MCF 10A (cell line): ENCODE measurements at regions not wholly inside any gene's neighbourhood (a gene's known extent, or its start where the extent isn't known, plus 50 kb on each side); places are given as distances from the start of the nearest gene placed in this dataset.
A peak's percentile ranks its signal among the peaks of the same experiment; 100 is the strongest.

Source experiments
- BruUV-seq: library from RNA; stranded (reverse); fragments of 400-500 nt; replicated peaks from 2 replicates; lab custom pipeline; 2021; lab: Mats Ljungman, UMichigan
- CTCF ChIA-PET: fragments of 300-600 bp; sonication (Branson Sonifier 250); formaldehyde crosslinking; extraction: SDS; loops from one replicate; lab custom pipeline; 2021; ENCODE audit warnings: antibody characterized with exemption, inconsistent platforms; lab: Yijun Ruan, JAX
- POLR2A ChIA-PET: fragments of 300-600, 350-650 bp; sonication (Branson Sonifier 250); formaldehyde crosslinking; extraction: SDS; loops from one replicate; lab custom pipeline; 2020; ENCODE audit warnings: antibody characterized with exemption, inconsistent platforms; lab: Yijun Ruan, JAX
- DNase-seq: peaks from one replicate; pipeline ENCODE4 v3.0.0-alpha.2; 2018; ENCODE audit not compliant: unreplicated experiment
- H3K27ac Mint-ChIP-seq: one replicate; pipeline ENCODE4 v1.8.0; 2022; ENCODE audit warnings: mild to moderate bottlenecking, low read depth, mixed read lengths; ENCODE audit not compliant: unreplicated experiment
- H3K27me3 Mint-ChIP-seq: one replicate; pipeline ENCODE4 v1.8.0; 2022; ENCODE audit warnings: mixed read lengths; ENCODE audit not compliant: insufficient read depth, unreplicated experiment
- H3K36me3 Mint-ChIP-seq: one replicate; pipeline ENCODE4 v1.8.0; 2022; ENCODE audit warnings: mild to moderate bottlenecking, moderate library complexity, mixed read lengths; ENCODE audit not compliant: insufficient read depth, unreplicated experiment
- H3K4me1 Mint-ChIP-seq: one replicate; pipeline ENCODE4 v1.8.0; 2022; ENCODE audit warnings: mixed read lengths; ENCODE audit not compliant: insufficient read depth, unreplicated experiment
- H3K4me3 Mint-ChIP-seq: one replicate; pipeline ENCODE4 v1.8.0; 2022; ENCODE audit warnings: mild to moderate bottlenecking, moderate library complexity, mixed read lengths; ENCODE audit not compliant: unreplicated experiment
- H3K9me3 Mint-ChIP-seq: one replicate; pipeline ENCODE4 v1.8.0; 2022; ENCODE audit warnings: mixed read lengths; ENCODE audit not compliant: unreplicated experiment
- intact Hi-C: fragments of 100-400 bp; cut with micrococcal nuclease; formaldehyde crosslinking; loops from 2 replicates; pipeline ENCODE4 v1.14.1; 2022
- TF ChIP-seq, protein P1 (sequence below): fragments of 200-600 bp; IDR thresholded peaks from one replicate; pipeline ENCODE4 v1.8.0; 2022; ENCODE audit warnings: antibody characterized with exemption, mild to moderate bottlenecking; ENCODE audit not compliant: unreplicated experiment

- peak; percentile 60 for DNase-seq
- intact Hi-C loops, result no loop called here
- BruUV-seq, result no TSS peak
- TF ChIP-seq, protein P1, sequence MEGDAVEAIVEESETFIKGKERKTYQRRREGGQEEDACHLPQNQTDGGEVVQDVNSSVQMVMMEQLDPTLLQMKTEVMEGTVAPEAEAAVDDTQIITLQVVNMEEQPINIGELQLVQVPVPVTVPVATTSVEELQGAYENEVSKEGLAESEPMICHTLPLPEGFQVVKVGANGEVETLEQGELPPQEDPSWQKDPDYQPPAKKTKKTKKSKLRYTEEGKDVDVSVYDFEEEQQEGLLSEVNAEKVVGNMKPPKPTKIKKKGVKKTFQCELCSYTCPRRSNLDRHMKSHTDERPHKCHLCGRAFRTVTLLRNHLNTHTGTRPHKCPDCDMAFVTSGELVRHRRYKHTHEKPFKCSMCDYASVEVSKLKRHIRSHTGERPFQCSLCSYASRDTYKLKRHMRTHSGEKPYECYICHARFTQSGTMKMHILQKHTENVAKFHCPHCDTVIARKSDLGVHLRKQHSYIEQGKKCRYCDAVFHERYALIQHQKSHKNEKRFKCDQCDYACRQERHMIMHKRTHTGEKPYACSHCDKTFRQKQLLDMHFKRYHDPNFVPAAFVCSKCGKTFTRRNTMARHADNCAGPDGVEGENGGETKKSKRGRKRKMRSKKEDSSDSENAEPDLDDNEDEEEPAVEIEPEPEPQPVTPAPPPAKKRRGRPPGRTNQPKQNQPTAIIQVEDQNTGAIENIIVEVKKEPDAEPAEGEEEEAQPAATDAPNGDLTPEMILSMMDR, result no peak
- Mint-ChIP-seq H3K27ac (no peak overlapping the region), H3K4me1 (peaks cover 34% of the 10 kb centered on the region), H3K36me3 (peaks cover 6% of the 10 kb centered on the region), H3K9me3 (no peaks in the 10 kb centered on the region), H3K27me3 (no peaks in the 10 kb centered on the region), H3K4me3 (no peak overlapping the region)
- CTCF ChIA-PET, result interaction anchor here (0.5 to 0.6 kb wide), 2 partner anchors 63 to 275 kb away, joined by 3 read pairs; no protein-coding TSS in a partner anchor
- POLR2A ChIA-PET, result interaction anchor here (0.9 to 1.7 kb wide), 2 partner anchors 100 to 210 kb away, joined by 3 to 4 read pairs; no protein-coding TSS in a partner anchor
Measured at GRCh38 chr2:237199577-237199976, 113.9 kb downstream of the COPS8 start.

GRCh38 chr2:237200462-237200861, 114.8 kb downstream of the COPS8 start:
- ChIA-PET CTCF (interaction anchor here (0.6 kb wide), 1 partner anchor 275 kb away, joined by 3 read pairs; no protein-coding TSS in a partner anchor), POLR2A (interaction anchor here (0.8 kb wide), 1 partner anchor 9 kb away, joined by 3 read pairs; no protein-coding TSS in a partner anchor)
- Mint-ChIP-seq H3K27me3 (no peaks in the 10 kb centered on the region), H3K36me3 (peaks cover 6% of the 10 kb centered on the region), H3K27ac (no peak overlapping the region), H3K4me3 (no peak overlapping the region), H3K4me1 (peaks cover 34% of the 10 kb centered on the region), H3K9me3 (no peaks in the 10 kb centered on the region)
- BruUV-seq, result no TSS peak
- intact Hi-C loops, result no loop called here
- TF ChIP-seq, protein P1, result no peak
- DNase-seq, result no peak

- peak; percentile 86 for DNase-seq
- Mint-ChIP-seq H3K9me3 (no peaks in the 10 kb centered on the region), H3K4me3 (no peak overlapping the region), H3K27me3 (no peaks in the 10 kb centered on the region), H3K27ac (no peak overlapping the region), H3K36me3 (peaks cover 6% of the 10 kb centered on the region), H3K4me1 (peaks cover 27% of the 10 kb centered on the region)
- intact Hi-C loops, result no loop called here
- no TSS peak for BruUV-seq
- TF ChIP-seq, protein P1, result no peak
- ChIA-PET CTCF (interaction anchor here (1.1 to 1.2 kb wide), 2 partner anchors 10 to 208 kb away, joined by 3 to 4 read pairs; no protein-coding TSS in a partner anchor), POLR2A (interaction anchor here (0.6 to 1.4 kb wide), 8 partner anchors 10 to 466 kb away, joined by 3 to 5 read pairs (median 3); no protein-coding TSS in a partner anchor)
Measured at GRCh38 chr2:237201461-237202287, 116.0 kb downstream of the COPS8 start.
